ENCODE measurements at regions not wholly inside any gene's neighbourhood (a gene's known extent, or its start where the extent isn't known, plus 50 kb on each side); places are given as distances from the start of the nearest gene placed in this dataset.

DNA sequence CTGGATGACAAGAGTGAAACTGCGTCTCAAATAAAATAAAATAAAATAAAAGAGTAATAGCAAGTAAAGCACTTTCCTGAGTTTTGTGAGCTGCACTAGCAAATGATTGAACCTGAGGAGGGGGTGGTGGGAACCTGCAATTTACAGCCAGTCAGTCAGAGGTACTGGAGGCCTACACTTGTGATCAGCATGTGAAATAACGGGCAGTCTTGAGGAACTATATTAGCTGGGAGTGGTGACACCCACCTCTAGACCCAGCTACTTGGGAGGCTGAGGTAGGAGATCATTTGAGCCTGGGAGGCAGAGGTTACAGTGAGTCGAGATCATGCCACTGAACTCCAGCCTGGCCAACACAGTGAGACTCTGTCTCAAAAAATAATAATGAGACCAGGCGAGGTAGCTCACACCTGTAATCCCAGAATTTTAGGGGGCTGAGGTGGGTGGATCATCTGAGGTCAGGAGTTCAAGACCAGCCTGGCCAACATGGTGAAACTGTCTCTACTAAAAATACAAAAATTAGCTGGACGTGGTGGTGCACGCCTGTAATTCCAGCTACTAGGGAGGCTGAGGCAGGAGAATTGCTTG lies 537.1 kb upstream of the HTR2C start:
- TF ChIP-seq CTCF (conservative IDR thresholded peaks at IDR 0.05; ENCODE audit: low read depth, low read length) (no peak), EZH2 (IDR thresholded peaks at IDR 0.05; ENCODE audit: low read length, unreplicated experiment) (no peak), EZH2phosphoT487 (IDR thresholded peaks at IDR 0.05; ENCODE audit: borderline replicate concordance, low read length) (no peak)
